ENCODE measurements at regions not wholly inside any gene's neighbourhood (a gene's known extent, or its start where the extent isn't known, plus 50 kb on each side); places are given as distances from the start of the nearest gene placed in this dataset.

GRCh38 chr1:4273747-4274146 lies 373.7 kb upstream of the C1orf174 start:
- DNase-seq (ENCODE audit: low read depth), result no peak
- H3K4me3 ChIP-seq (ENCODE audit: low read depth, low read length), result no peak overlapping the region
- TF ChIP-seq CTCF (conservative IDR thresholded peaks at IDR 0.05; ENCODE audit: low read depth, low read length), result no peak

GRCh38 chr1:4275083-4275482 lies 375.0 kb upstream of the C1orf174 start:
- TF ChIP-seq CTCF (conservative IDR thresholded peaks at IDR 0.05; ENCODE audit: low read depth, low read length), result no peak
- DNase-seq (ENCODE audit: low read depth), result no peak
- no peak overlapping the region for H3K4me3 ChIP-seq (ENCODE audit: low read depth, low read length)

GRCh38 chr1:4276238-4276637 lies 376.2 kb upstream of the C1orf174 start:
- H3K4me3 ChIP-seq (ENCODE audit: low read depth, low read length), result no peak overlapping the region
- DNase-seq (ENCODE audit: low read depth), result no peak
- TF ChIP-seq CTCF (conservative IDR thresholded peaks at IDR 0.05; ENCODE audit: low read depth, low read length), result no peak

- no peak for TF ChIP-seq CTCF (conservative IDR thresholded peaks at IDR 0.05; ENCODE audit: low read depth, low read length)
- H3K4me3 ChIP-seq (ENCODE audit: low read depth, low read length), result no peak overlapping the region
- DNase-seq (ENCODE audit: low read depth), result no peak
These were observed 376.8 kb upstream of the AJAP1 start for GRCh38 chr1:4277598-4277997.

GRCh38 chr1:4284976-4285375 lies 369.4 kb upstream of the AJAP1 start:
- no peak for DNase-seq (ENCODE audit: low read depth)
- TF ChIP-seq CTCF (conservative IDR thresholded peaks at IDR 0.05; ENCODE audit: low read depth, low read length), result no peak
- H3K4me3 ChIP-seq (ENCODE audit: low read depth, low read length), result no peak overlapping the region

GRCh38 chr1:4292861-4293260 lies 361.5 kb upstream of the AJAP1 start:
- TF ChIP-seq CTCF (conservative IDR thresholded peaks at IDR 0.05; ENCODE audit: low read depth, low read length), result no peak
- H3K4me3 ChIP-seq (ENCODE audit: low read depth, low read length), result no peak overlapping the region
- no peak for DNase-seq (ENCODE audit: low read depth)

GRCh38 chr1:4298361-4299083 lies 355.9 kb upstream of the AJAP1 start:
- no peak for TF ChIP-seq CTCF (conservative IDR thresholded peaks at IDR 0.05; ENCODE audit: low read depth, low read length)
- H3K4me3 ChIP-seq (ENCODE audit: low read depth, low read length), result no peak overlapping the region
- no peak for DNase-seq (ENCODE audit: low read depth)

All from choroid plexus epithelial cell (primary cell).